ENCODE measurements at regions not wholly inside any gene's neighbourhood (a gene's known extent, or its start where the extent isn't known, plus 50 kb on each side); places are given as distances from the start of the nearest gene placed in this dataset.

- DNase-seq, result no peak
Observed at GRCh38 chr11:79963856-79964645, 523.2 kb upstream of the TENM4 start.

GRCh38 chr11:79960461-79960860 is 519.6 kb upstream of the TENM4 start:
- no peak for DNase-seq

GRCh38 chr11:79959318-79959717 is 518.5 kb upstream of the TENM4 start:
- no peak for DNase-seq

- no peak for DNase-seq
Observed at GRCh38 chr11:79957702-79958101, 516.9 kb upstream of the TENM4 start.

- DNase-seq, result no peak
Observed at GRCh38 chr11:79956061-79956460, 515.2 kb upstream of the TENM4 start.

GRCh38 chr11:79953629-79954028 is 512.8 kb upstream of the TENM4 start:
- DNase-seq, result no peak

GRCh38 chr11:79950741-79951140 is 509.9 kb upstream of the TENM4 start:
- DNase-seq, result no peak

GRCh38 chr11:79950172-79950571 is 509.3 kb upstream of the TENM4 start:
- DNase-seq, result no peak

- no peak for DNase-seq
Observed at GRCh38 chr11:79949574-79949973, 508.7 kb upstream of the TENM4 start.

- no peak for DNase-seq
Observed at GRCh38 chr11:79942646-79943045, 501.8 kb upstream of the TENM4 start.

- DNase-seq, result no peak
Observed at GRCh38 chr11:79942090-79942489, 501.3 kb upstream of the TENM4 start.

GRCh38 chr11:79940974-79941735 is 500.3 kb upstream of the TENM4 start:
- DNase-seq, result no peak

- DNase-seq, result no peak
Observed at GRCh38 chr11:79940165-79940564, 499.3 kb upstream of the TENM4 start.

GRCh38 chr11:79939111-79939510 is 498.3 kb upstream of the TENM4 start:
- no peak for DNase-seq

- DNase-seq, result no peak
Observed at GRCh38 chr11:79937676-79938334, 497.0 kb upstream of the TENM4 start.

- no peak for DNase-seq
Observed at GRCh38 chr11:79932612-79933011, 491.8 kb upstream of the TENM4 start.

GRCh38 chr11:79931692-79932091 is 490.9 kb upstream of the TENM4 start:
- no peak for DNase-seq

GRCh38 chr11:79926707-79927106 is 485.9 kb upstream of the TENM4 start:
- no peak for DNase-seq

- DNase-seq, result no peak
Observed at GRCh38 chr11:79925570-79925969, 484.7 kb upstream of the TENM4 start.

GRCh38 chr11:79922641-79923040 is 481.8 kb upstream of the TENM4 start:
- DNase-seq, result no peak

GRCh38 chr11:79920480-79920879 is 479.6 kb upstream of the TENM4 start:
- DNase-seq, result no peak

GRCh38 chr11:79919350-79919749 is 478.5 kb upstream of the TENM4 start:
- DNase-seq, result no peak

- no peak for DNase-seq
Observed at GRCh38 chr11:79918846-79919245, 478.0 kb upstream of the TENM4 start.

GRCh38 chr11:79906164-79906563 is 465.3 kb upstream of the TENM4 start:
- no peak for DNase-seq
